ENCODE measurements at regions not wholly inside any gene's neighbourhood (a gene's known extent, or its start where the extent isn't known, plus 50 kb on each side); places are given as distances from the start of the nearest gene placed in this dataset.

DNA sequence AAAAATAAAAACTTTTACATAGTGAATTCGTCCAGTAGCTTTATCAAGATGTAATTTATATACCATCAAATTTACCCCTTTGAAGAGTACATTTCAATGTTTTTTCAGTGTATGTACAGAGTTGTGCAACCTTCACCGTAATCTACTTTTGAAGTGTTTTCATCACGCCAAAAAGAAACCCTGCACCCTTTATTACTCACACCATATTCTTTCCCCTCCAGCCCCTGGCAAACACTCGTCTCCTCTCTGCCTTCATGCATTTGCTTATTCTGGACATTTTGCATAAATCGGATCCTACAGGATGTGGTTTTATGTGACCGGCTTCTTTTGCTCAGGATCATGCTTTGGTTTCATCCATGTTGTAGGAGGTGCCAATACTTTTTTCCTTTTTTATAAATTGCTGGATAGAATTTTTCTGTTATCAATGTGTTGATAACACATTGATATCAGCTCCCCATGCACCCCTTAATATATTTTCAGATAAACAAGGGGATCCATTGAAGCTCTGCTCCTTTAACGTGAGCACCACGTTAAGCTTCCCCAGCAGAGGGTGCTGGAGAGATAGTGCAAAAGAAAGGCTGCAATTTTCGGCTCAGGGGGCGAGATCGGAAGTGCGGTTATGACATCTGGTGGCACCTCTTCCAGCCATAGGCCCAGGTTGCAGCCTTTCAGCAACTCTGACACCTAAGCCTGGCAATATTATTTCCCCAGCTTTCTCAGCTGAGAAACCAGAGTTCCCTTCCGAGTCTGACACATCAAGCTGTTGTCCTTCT is 100.1 kb upstream of the VCX3B start:
- Histone ChIP-seq H3K4me2 (ENCODE audit: insufficient read depth in 1 of 2, low read depth in 2 of 2, low read length in 2 of 2) (no peak overlapping the region), H3K23me2 (ENCODE audit: low read depth, low read length) (no peaks in the 10 kb centered on the region), H3K9me3 (ENCODE audit: insufficient read depth in 2 of 2, low read depth in 1 of 2, low read length in 1 of 2) (no peaks in the 10 kb centered on the region), H2BK120ac (replicated peaks; ENCODE audit: low read depth, low read length) (no peak overlapping the region), H3K27me3 (replicated peaks in 1 of 4; ENCODE audit: control insufficient read depth in 3 of 4, extremely low read depth in 1 of 4, insufficient read depth in 3 of 4, low read length in 3 of 4) (no peaks in the 10 kb centered on the region), H2AK5ac (ENCODE audit: low read depth, low read length) (no peak overlapping the region), H4K20me1 (replicated peaks in 1 of 2; ENCODE audit: control insufficient read depth in 1 of 2, insufficient read depth in 2 of 2, low read length in 2 of 2) (no peaks in the 10 kb centered on the region), H3K79me2 (ENCODE audit: control insufficient read depth in 1 of 2, insufficient read depth in 2 of 2, low read length in 2 of 2) (no peaks in the 10 kb centered on the region), H3K23ac (ENCODE audit: insufficient read length) (no peak overlapping the region), H3K4me1 (replicated peaks in 1 of 4; ENCODE audit: control insufficient read depth in 3 of 4, insufficient read depth in 4 of 4, low read length in 3 of 4) (no peaks in the 10 kb centered on the region), H3K4ac (replicated peaks; ENCODE audit: insufficient read length, low read depth, low read length) (no peak overlapping the region), H4K8ac (ENCODE audit: extremely low read depth, insufficient read depth, low read length) (no peak overlapping the region), H3K18ac (ENCODE audit: extremely low read depth, low read length) (no peak overlapping the region), H2BK20ac (ENCODE audit: low read length) (no peak overlapping the region), H3K27ac (ENCODE audit: low read depth, low read length) (no peak overlapping the region), H3K79me1 (ENCODE audit: low read depth, low read length) (no peaks in the 10 kb centered on the region), H3K14ac (ENCODE audit: insufficient read length) (no peak overlapping the region), H2BK12ac (ENCODE audit: low read depth, low read length) (no peak overlapping the region), H2BK15ac (ENCODE audit: low read length) (no peak overlapping the region), H3K9ac (replicated peaks in 1 of 4; ENCODE audit: extremely low read depth in 1 of 4, low read depth in 3 of 4, low read length in 3 of 4) (no peak overlapping the region), H2AFZ (ENCODE audit: low read length) (no peak overlapping the region), H3K36me3 (ENCODE audit: control insufficient read depth in 2 of 4, insufficient read depth in 4 of 4, low read length in 3 of 4) (no peaks in the 10 kb centered on the region), H2BK5ac (ENCODE audit: low read depth, low read length) (no peak overlapping the region), H4K5ac (ENCODE audit: insufficient read length, low read depth, low read length) (no peak overlapping the region), H3K56ac (replicated peaks; ENCODE audit: insufficient read length, low read depth, low read length) (no peak overlapping the region), H3K4me3 (ENCODE audit: extremely low read depth in 1 of 4, insufficient read depth in 2 of 4, low read depth in 3 of 4, low read length in 4 of 4) (no peak overlapping the region), H4K91ac (replicated peaks; ENCODE audit: insufficient read length, low read length) (no peak overlapping the region)
- 54% methylated on average over 13 of the region's 13 CpGs; no CpG with 5 or more reads in 1 of the 2 experiments for WGBS, 2 experiments (ENCODE audit: extremely low coverage in 1 of 2, insufficient coverage in 1 of 2, insufficient read length in 1 of 2, insufficient replicate concordance in 2 of 2, low coverage in 1 of 2, low lambda C conversion rate in 2 of 2, missing lambda C conversion rate in 1 of 2)
- ChIA-PET CTCF (ENCODE audit: partially characterized antibody) (interaction anchor here (0.6 to 1.4 kb wide), 11 partner anchors 10 to 378 kb away, joined by 3 to 6 read pairs (median 3); no protein-coding TSS in a partner anchor), POLR2A (ENCODE audit: partially characterized antibody) (no interaction called here)
- TF ChIP-seq SUZ12 (IDR thresholded peaks at IDR 0.05; ENCODE audit: low read length) (no peak), FOSL1 (IDR thresholded peaks at IDR 0.05; ENCODE audit: insufficient read depth, low read depth, low read length) (no peak), RAD21 (IDR thresholded peaks at IDR 0.05 in 1 of 2, conservative IDR thresholded peaks at IDR 0.05 in 1 of 2; ENCODE audit: low read depth in 2 of 2, low read length in 2 of 2) (peak; percentile 83)
- TF ChIP-seq, protein P1, sequence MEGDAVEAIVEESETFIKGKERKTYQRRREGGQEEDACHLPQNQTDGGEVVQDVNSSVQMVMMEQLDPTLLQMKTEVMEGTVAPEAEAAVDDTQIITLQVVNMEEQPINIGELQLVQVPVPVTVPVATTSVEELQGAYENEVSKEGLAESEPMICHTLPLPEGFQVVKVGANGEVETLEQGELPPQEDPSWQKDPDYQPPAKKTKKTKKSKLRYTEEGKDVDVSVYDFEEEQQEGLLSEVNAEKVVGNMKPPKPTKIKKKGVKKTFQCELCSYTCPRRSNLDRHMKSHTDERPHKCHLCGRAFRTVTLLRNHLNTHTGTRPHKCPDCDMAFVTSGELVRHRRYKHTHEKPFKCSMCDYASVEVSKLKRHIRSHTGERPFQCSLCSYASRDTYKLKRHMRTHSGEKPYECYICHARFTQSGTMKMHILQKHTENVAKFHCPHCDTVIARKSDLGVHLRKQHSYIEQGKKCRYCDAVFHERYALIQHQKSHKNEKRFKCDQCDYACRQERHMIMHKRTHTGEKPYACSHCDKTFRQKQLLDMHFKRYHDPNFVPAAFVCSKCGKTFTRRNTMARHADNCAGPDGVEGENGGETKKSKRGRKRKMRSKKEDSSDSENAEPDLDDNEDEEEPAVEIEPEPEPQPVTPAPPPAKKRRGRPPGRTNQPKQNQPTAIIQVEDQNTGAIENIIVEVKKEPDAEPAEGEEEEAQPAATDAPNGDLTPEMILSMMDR (IDR thresholded peaks at IDR 0.05; ENCODE audit: control extremely low read depth in 1 of 3, insufficient read depth in 1 of 3, low read depth in 1 of 3, low read length in 3 of 3), result peak; percentile 51 to 94 (median 74)
- DNase-seq (ENCODE audit: low read depth in 1 of 2, low spot score in 2 of 2), result peak; percentile 9 to 53
- FAIRE-seq, result peak; percentile 99
